OCI-LY3 (cell line): ENCODE measurements at regions not wholly inside any gene's neighbourhood (a gene's known extent, or its start where the extent isn't known, plus 50 kb on each side); places are given as distances from the start of the nearest gene placed in this dataset.

Experiments
- H2AFZ ChIP-seq: fragments of 200-600, 300-600 bp; shearing (Covaris generic); 2 replicates; pipeline ENCODE4 v1.6.0; 2014; ENCODE audit warnings: antibody characterized with exemption, low read depth, low read length
- H3K27ac ChIP-seq: fragments of 200-600, 300-600 bp; sonication (generic); 2 replicates; pipeline ENCODE4 v1.5.1; 2014; ENCODE audit warnings: mild to moderate bottlenecking, low read length, moderate library complexity, mixed read lengths
- H3K27me3 ChIP-seq: fragments of 200-600, 300-600 bp; sonication (generic); 2 replicates; pipeline ENCODE4 v1.6.1; 2014; ENCODE audit warnings: low read depth, low read length, mixed read lengths
- H3K36me3 ChIP-seq: fragments of 200-600, 300-600 bp; sonication (generic); replicated peaks from 2 replicates; pipeline ENCODE3; 2014; ENCODE audit warnings: low read depth, low read length, mixed read lengths
- H3K4me1 ChIP-seq: fragments of 300-600, 200-600 bp; sonication (generic); 2 replicates; pipeline ENCODE4 v1.6.1; 2014; ENCODE audit warnings: low read length, mixed read lengths
- H3K4me2 ChIP-seq: fragments of 200-600, 300-600 bp; sonication (generic); 2 replicates; pipeline ENCODE4 v1.6.1; 2014; ENCODE audit warnings: low read length, mixed read lengths
- H3K4me3 ChIP-seq: fragments of 300-600, 200-600 bp; sonication (generic); 2 replicates; pipeline ENCODE4 v1.5.1; 2014; ENCODE audit warnings: antibody characterized with exemption, mild to moderate bottlenecking, low read length, moderate library complexity
- H3K79me2 ChIP-seq: fragments of 300-600, 200-600 bp; shearing (Covaris generic); 2 replicates; pipeline ENCODE4 v1.6.1; 2014; ENCODE audit warnings: mild to moderate bottlenecking, low read length, mixed read lengths
- H3K9ac ChIP-seq: fragments of 300-600, 200-600 bp; shearing (Covaris generic); 2 replicates; pipeline ENCODE4 v1.6.0; 2014; ENCODE audit warnings: mild to moderate bottlenecking, low read length, moderate library complexity
- H3K9me3 ChIP-seq: fragments of 200-600, 300-600 bp; shearing (Covaris generic); 2 replicates; pipeline ENCODE4 v1.6.1; 2014; ENCODE audit warnings: low read length, mixed read lengths; ENCODE audit not compliant: insufficient read depth
- H4K20me1 ChIP-seq: fragments of 200-600, 300-600 bp; sonication (generic); 2 replicates; pipeline ENCODE4 v1.6.1; 2016; ENCODE audit warnings: low read length, mixed read lengths; ENCODE audit not compliant: insufficient read depth
- EZH2phosphoT487 ChIP-seq: fragments of 200-600 bp; shearing (Covaris generic); IDR thresholded peaks from 2 replicates; pipeline ENCODE4 v1.6.1; 2018; ENCODE audit warnings: antibody characterized with exemption, mixed run types, low read depth
- TF ChIP-seq, protein P1 (sequence below): fragments of 200-600, 300-600 bp; sonication (generic); IDR thresholded peaks from 2 replicates; pipeline ENCODE4 v1.5.1; 2014; ENCODE audit warnings: antibody characterized with exemption, low read length, low read depth

DNA sequence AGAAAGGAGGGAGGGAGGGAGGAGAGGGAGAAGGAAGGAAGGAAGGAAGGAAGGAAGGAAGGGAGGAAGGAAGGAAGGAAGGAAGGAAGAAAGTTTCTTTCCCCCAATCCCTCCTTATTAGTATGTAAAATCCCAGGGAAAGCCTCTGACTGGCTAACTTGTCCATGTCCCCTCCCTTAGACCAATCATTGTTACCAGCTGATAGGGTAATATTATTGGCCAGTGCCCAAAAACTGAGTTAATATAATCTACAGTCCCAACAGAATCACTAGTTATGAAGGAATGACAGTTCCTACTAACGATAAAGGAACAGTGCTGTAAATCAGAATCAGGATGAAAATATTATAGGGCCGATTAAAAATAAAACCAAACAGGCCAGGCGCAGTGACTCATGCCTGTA lies 53.6 kb upstream of the CCNG1 start:
- H3K79me2 ChIP-seq, result no peaks in the 10 kb centered on the region
- H2AFZ ChIP-seq, result no peak overlapping the region
- peaks cover 5% of the 10 kb centered on the region; the same call in 1 of the 2 replicates for H3K4me1 ChIP-seq
- TF ChIP-seq EZH2phosphoT487, result no peak
- TF ChIP-seq, protein P1, sequence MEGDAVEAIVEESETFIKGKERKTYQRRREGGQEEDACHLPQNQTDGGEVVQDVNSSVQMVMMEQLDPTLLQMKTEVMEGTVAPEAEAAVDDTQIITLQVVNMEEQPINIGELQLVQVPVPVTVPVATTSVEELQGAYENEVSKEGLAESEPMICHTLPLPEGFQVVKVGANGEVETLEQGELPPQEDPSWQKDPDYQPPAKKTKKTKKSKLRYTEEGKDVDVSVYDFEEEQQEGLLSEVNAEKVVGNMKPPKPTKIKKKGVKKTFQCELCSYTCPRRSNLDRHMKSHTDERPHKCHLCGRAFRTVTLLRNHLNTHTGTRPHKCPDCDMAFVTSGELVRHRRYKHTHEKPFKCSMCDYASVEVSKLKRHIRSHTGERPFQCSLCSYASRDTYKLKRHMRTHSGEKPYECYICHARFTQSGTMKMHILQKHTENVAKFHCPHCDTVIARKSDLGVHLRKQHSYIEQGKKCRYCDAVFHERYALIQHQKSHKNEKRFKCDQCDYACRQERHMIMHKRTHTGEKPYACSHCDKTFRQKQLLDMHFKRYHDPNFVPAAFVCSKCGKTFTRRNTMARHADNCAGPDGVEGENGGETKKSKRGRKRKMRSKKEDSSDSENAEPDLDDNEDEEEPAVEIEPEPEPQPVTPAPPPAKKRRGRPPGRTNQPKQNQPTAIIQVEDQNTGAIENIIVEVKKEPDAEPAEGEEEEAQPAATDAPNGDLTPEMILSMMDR, result no peak
- no peak overlapping the region for H3K27ac ChIP-seq
- no peak overlapping the region for H3K4me2 ChIP-seq
- no peaks in the 10 kb centered on the region for H3K36me3 ChIP-seq
- H3K27me3 ChIP-seq, result no peaks in the 10 kb centered on the region
- no peak overlapping the region for H3K4me3 ChIP-seq
- no peak overlapping the region for H3K9ac ChIP-seq
- no peaks in the 10 kb centered on the region for H4K20me1 ChIP-seq
- H3K9me3 ChIP-seq, result no peaks in the 10 kb centered on the region

DNA sequence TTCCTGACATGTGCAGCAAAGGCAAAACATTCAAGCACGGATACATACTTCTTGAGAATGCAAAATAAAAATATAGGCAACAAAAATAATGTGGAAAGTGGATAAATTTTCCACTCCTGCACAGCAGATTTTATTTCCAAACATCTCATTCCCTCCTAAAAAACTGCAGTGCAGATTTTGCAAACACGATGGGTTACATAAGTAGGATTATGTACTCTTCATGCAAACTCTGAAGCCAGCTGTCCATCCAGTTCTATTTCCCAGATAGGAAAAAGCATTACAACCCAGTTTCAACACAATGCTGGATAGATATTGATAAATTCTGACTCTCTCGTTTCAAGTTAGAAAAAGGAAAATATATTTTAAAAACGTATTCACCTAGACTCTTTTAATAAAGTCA lies 52.7 kb upstream of the CCNG1 start:
- Histone ChIP-seq H3K36me3 (no peaks in the 10 kb centered on the region), H3K27ac (no peak overlapping the region), H3K9me3 (no peaks in the 10 kb centered on the region), H3K9ac (no peak overlapping the region), H3K27me3 (no peaks in the 10 kb centered on the region), H3K4me1 (peaks cover 9% of the 10 kb centered on the region), H3K4me3 (no peak overlapping the region), H3K79me2 (no peaks in the 10 kb centered on the region), H3K4me2 (no peak overlapping the region), H2AFZ (no peak overlapping the region), H4K20me1 (no peaks in the 10 kb centered on the region)
- TF ChIP-seq, protein P1, result no peak
- TF ChIP-seq EZH2phosphoT487, result no peak

DNA sequence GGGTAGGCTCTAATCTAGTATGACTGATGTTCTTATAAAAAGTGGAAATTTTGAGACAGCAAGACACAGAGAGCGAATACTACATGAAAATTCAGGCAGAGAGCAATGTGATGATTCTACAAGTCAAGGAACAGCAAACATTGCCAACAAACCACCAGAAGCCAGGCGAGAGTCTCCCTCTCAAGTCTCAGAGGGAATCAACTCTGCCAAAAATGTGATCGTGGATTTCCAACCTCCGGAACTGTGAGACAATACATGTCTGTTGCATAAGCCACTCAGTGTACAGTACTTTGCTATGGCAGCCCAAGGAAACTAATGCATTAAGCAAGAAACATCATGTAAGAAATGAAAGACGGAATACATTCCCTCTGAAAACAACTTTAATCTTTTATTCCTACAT lies 52.1 kb upstream of the CCNG1 start:
- Histone ChIP-seq H2AFZ (no peak overlapping the region), H3K27me3 (no peaks in the 10 kb centered on the region), H3K9me3 (no peaks in the 10 kb centered on the region), H3K4me2 (no peak overlapping the region), H3K79me2 (no peaks in the 10 kb centered on the region), H3K4me3 (no peak overlapping the region), H4K20me1 (no peaks in the 10 kb centered on the region), H3K36me3 (no peaks in the 10 kb centered on the region), H3K9ac (no peak overlapping the region), H3K27ac (no peak overlapping the region), H3K4me1 (peaks cover 12% of the 10 kb centered on the region)
- TF ChIP-seq, protein P1, result no peak
- no peak for TF ChIP-seq EZH2phosphoT487

DNA sequence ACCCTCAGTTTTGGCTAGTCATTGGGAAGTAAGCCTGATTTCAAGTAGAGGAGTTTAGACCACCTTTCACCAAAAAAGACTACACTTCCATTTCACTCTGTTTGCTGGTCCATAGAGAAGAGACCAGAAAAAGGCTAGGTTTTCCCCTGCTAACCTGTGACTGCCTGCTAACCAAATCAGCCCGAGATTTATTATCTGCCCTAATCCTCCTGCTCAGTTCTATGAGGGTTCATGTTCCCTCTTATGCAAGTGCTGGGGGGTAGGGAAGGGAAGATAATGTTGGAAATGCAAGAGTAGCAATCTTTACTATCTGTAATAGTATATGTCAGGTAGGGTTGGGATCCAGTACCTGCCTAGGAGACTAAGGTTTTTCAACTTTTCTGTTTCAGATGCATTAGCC lies 51.6 kb upstream of the CCNG1 start:
- Histone ChIP-seq H3K27me3 (no peaks in the 10 kb centered on the region), H4K20me1 (no peaks in the 10 kb centered on the region), H2AFZ (no peak overlapping the region), H3K27ac (no peak overlapping the region), H3K9me3 (no peaks in the 10 kb centered on the region), H3K36me3 (no peaks in the 10 kb centered on the region), H3K4me2 (no peak overlapping the region), H3K9ac (no peak overlapping the region), H3K4me3 (no peak overlapping the region), H3K79me2 (no peaks in the 10 kb centered on the region), H3K4me1 (peaks cover 12% of the 10 kb centered on the region)
- no peak for TF ChIP-seq EZH2phosphoT487
- TF ChIP-seq, protein P1, result no peak
